GM21576 (cell line): ENCODE measurements at regions not wholly inside any gene's neighbourhood (a gene's known extent, or its start where the extent isn't known, plus 50 kb on each side); places are given as distances from the start of the nearest gene placed in this dataset.
"Not testable (repeated sequence)": the region's sequence is repeated elsewhere in the genome, so short reads cannot be mapped to it uniquely, and the experiment has no call there.

Source experiments
- ATAC-seq: cut with Tn5 transposase; IDR thresholded peaks from one replicate; pipeline ENCODE4 v1.9.1; 2021; ENCODE audit warnings: mild to moderate bottlenecking, moderate library complexity; ENCODE audit not compliant: unreplicated experiment

GRCh38 chr1:233722212-233722979 lies 108.5 kb downstream of the KCNK1 start:
- no peak for ATAC-seq

- ATAC-seq, result no peak
These were observed 109.5 kb downstream of the KCNK1 start for GRCh38 chr1:233723387-233723786.

GRCh38 chr1:233724131-233724631 lies 110.3 kb downstream of the KCNK1 start:
- ATAC-seq, result not testable (repeated sequence)

GRCh38 chr1:233725423-233725822 lies 111.5 kb downstream of the KCNK1 start:
- no peak for ATAC-seq

- ATAC-seq, result no peak
These were observed 114.8 kb downstream of the KCNK1 start for GRCh38 chr1:233728721-233729120.

- no peak for ATAC-seq
These were observed 116.5 kb downstream of the KCNK1 start for GRCh38 chr1:233730380-233730779.

GRCh38 chr1:233730809-233731208 lies 116.9 kb downstream of the KCNK1 start:
- no peak for ATAC-seq

GRCh38 chr1:233732206-233732605 lies 118.3 kb downstream of the KCNK1 start:
- no peak for ATAC-seq

- no peak for ATAC-seq
These were observed 120.5 kb downstream of the KCNK1 start for GRCh38 chr1:233734456-233734855.

GRCh38 chr1:233735331-233735730 lies 121.4 kb downstream of the KCNK1 start:
- no peak for ATAC-seq

- ATAC-seq, result no peak
These were observed 121.9 kb downstream of the KCNK1 start for GRCh38 chr1:233735847-233736246.

GRCh38 chr1:233737341-233737740 lies 123.4 kb downstream of the KCNK1 start:
- no peak for ATAC-seq

- ATAC-seq, result no peak
These were observed 124.5 kb downstream of the KCNK1 start for GRCh38 chr1:233738396-233738795.

GRCh38 chr1:233738850-233739249 lies 124.9 kb downstream of the KCNK1 start:
- no peak for ATAC-seq

GRCh38 chr1:233744779-233745513 lies 131.0 kb downstream of the KCNK1 start:
- ATAC-seq, result no peak

- ATAC-seq, result no peak
These were observed 136.2 kb downstream of the KCNK1 start for GRCh38 chr1:233750139-233750538.

GRCh38 chr1:233759665-233760064 lies 144.8 kb upstream of the SLC35F3 start:
- ATAC-seq, result no peak

- not testable (repeated sequence) for ATAC-seq
These were observed 140.2 kb upstream of the SLC35F3 start for GRCh38 chr1:233764304-233764703.

- no peak for ATAC-seq
These were observed 126.9 kb upstream of the SLC35F3 start for GRCh38 chr1:233777566-233777965.

- no peak for ATAC-seq
These were observed 124.4 kb upstream of the SLC35F3 start for GRCh38 chr1:233780049-233780448.

- no peak for ATAC-seq
These were observed 121.4 kb upstream of the SLC35F3 start for GRCh38 chr1:233782937-233783586.

- no peak for ATAC-seq
These were observed 116.9 kb upstream of the SLC35F3 start for GRCh38 chr1:233787599-233787998.
